Endothelial cell of umbilical vein (primary cell): ENCODE measurements at regions not wholly inside any gene's neighbourhood (a gene's known extent, or its start where the extent isn't known, plus 50 kb on each side); places are given as distances from the start of the nearest gene placed in this dataset.

Experiments used
- BruUV-seq: library from RNA; stranded (reverse); fragments of 400-500 nt; replicated peaks from 2 replicates; lab custom pipeline; 2021; lab: Mats Ljungman, UMichigan
- CTCF ChIA-PET: fragments of 300-600, 350-600 bp; sonication (Branson Sonifier 250); formaldehyde crosslinking; loops from one replicate; lab custom pipeline; 2021; ENCODE audit warnings: antibody characterized with exemption, inconsistent platforms; lab: Charles Lee
- POLR2A ChIA-PET: fragments of 300-600, 350-600 bp; sonication (Branson Sonifier 250); formaldehyde crosslinking; loops from one replicate; lab custom pipeline; 2021; ENCODE audit warnings: antibody characterized with exemption, inconsistent platforms; lab: Charles Lee
- DNase-seq: peaks from one replicate; pipeline ENCODE4 v3.0.0-alpha.2; 2011; ENCODE audit warnings: low read depth, low spot score
- FAIRE-seq: peaks from 2 replicates; lab custom pipeline; 2011; peaks lifted over from hg19 to GRCh38; lab: Jason Lieb, UNC
- H2AFZ ChIP-seq: 2 replicates; pipeline ENCODE4 v1.6.0; 2012; ENCODE audit warnings: low read depth, low read length, control low read depth, inconsistent platforms
- H3K27ac ChIP-seq: 2 replicates; pipeline ENCODE4 v1.5.1; 2011; ENCODE audit warnings: low read depth, mild to moderate bottlenecking, control low read depth, low read length, moderate library complexity; ENCODE audit not compliant: insufficient read depth
- H3K27me3 ChIP-seq, 2 experiments: 2 replicates each; pipeline versions ENCODE4 v1.6.0 to v1.6.1; 2011; ENCODE audit warnings: low read length in 2 of 2, mixed read lengths in 1 of 2; ENCODE audit not compliant: control insufficient read depth in 2 of 2, insufficient read depth in 2 of 2
- H3K36me3 ChIP-seq, 2 experiments: 2 replicates in 1 of 2; 3 replicates in 1 of 2; pipeline ENCODE4 v1.5.1; 2011; ENCODE audit warnings: low read length in 2 of 2, mild to moderate bottlenecking in 1 of 2, moderate library complexity in 1 of 2; ENCODE audit not compliant: control insufficient read depth in 2 of 2, insufficient read depth in 2 of 2; ENCODE audit errors: extremely low read depth in 1 of 2
- H3K4me1 ChIP-seq: 3 replicates; pipeline ENCODE4 v1.5.1; 2011; ENCODE audit warnings: mild to moderate bottlenecking, low read length; ENCODE audit not compliant: control insufficient read depth, insufficient read depth; ENCODE audit errors: extremely low read depth
- H3K4me2 ChIP-seq: 2 replicates; pipeline ENCODE4 v1.6.1; 2011; ENCODE audit warnings: low read length, control low read depth, mixed read lengths; ENCODE audit not compliant: insufficient read depth
- H3K4me3 ChIP-seq, 3 experiments: fragments of 200-600 bp in 1 of 3; sonication (generic), shearing (Covaris generic) in 1 of 3; replicated peaks in 1 of 3; 2 replicates each; pipeline ENCODE4 v1.5.1; 2011 to 2016; ENCODE audit warnings: control low read depth in 3 of 3, low read length in 3 of 3, mild to moderate bottlenecking in 2 of 3, inconsistent platforms in 1 of 3, low read depth in 1 of 3, moderate library complexity in 1 of 3; ENCODE audit not compliant: insufficient read depth in 1 of 3
- H3K79me2 ChIP-seq: 2 replicates; pipeline ENCODE4 v1.6.0; 2012; ENCODE audit warnings: low read length, inconsistent platforms; ENCODE audit not compliant: control insufficient read depth, insufficient read depth
- H3K9ac ChIP-seq: replicated peaks from 2 replicates; pipeline ENCODE3; 2011; ENCODE audit warnings: low read length, control low read depth; ENCODE audit not compliant: insufficient read depth; ENCODE audit errors: extremely low read depth
- H3K9me1 ChIP-seq: replicated peaks from 3 replicates; pipeline ENCODE4 v1.6.0; 2011; ENCODE audit warnings: mild to moderate bottlenecking, low read length; ENCODE audit not compliant: control insufficient read depth, insufficient read depth; ENCODE audit errors: extremely low read depth
- H3K9me3 ChIP-seq: replicated peaks from 2 replicates; pipeline ENCODE4 v1.5.1; 2012; ENCODE audit warnings: low read length, inconsistent platforms; ENCODE audit not compliant: control insufficient read depth, insufficient read depth
- H4K20me1 ChIP-seq: replicated peaks from 2 replicates; pipeline ENCODE3; 2011; ENCODE audit warnings: mild to moderate bottlenecking, low read length; ENCODE audit not compliant: control insufficient read depth, insufficient read depth; ENCODE audit errors: extremely low read depth
- EZH2 ChIP-seq: IDR thresholded peaks from 2 replicates; pipeline ENCODE4 v1.6.1; 2012; ENCODE audit warnings: borderline replicate concordance, low read depth, mild to moderate bottlenecking, moderate library complexity, low read length, inconsistent platforms; ENCODE audit not compliant: severe bottlenecking
- GATA2 ChIP-seq: IDR thresholded peaks from 2 replicates; pipeline ENCODE4 v1.7.0; 2011; ENCODE audit warnings: low read depth, mild to moderate bottlenecking, moderate library complexity, mixed read lengths, low read length; ENCODE audit not compliant: insufficient read length, insufficient read depth
- JUN ChIP-seq: IDR thresholded peaks from 2 replicates; pipeline ENCODE4 v1.6.1; 2011; ENCODE audit warnings: borderline replicate concordance, low read depth; ENCODE audit not compliant: insufficient read length, insufficient read depth
- MAX ChIP-seq: IDR thresholded peaks from 2 replicates; pipeline ENCODE4 v1.6.1; 2011; ENCODE audit not compliant: insufficient read depth, insufficient read length
- POLR2A ChIP-seq: IDR thresholded peaks from 2 replicates; pipeline ENCODE4 v1.6.1; 2012; ENCODE audit warnings: low read depth, mild to moderate bottlenecking, control low read depth, low read length
- dilution Hi-C: fragments of 300-500 bp; cut with MboI; formaldehyde crosslinking; loops from one replicate; pipeline ENCODE4 v1.15.0; 2019; ENCODE audit warnings: low sequenced_read_pairs; ENCODE audit not compliant: extremely low pct_ligation_motif_present
- intact Hi-C: fragments of 100-400 bp; cut with micrococcal nuclease; formaldehyde crosslinking; loops from one replicate; pipeline ENCODE4 v1.10.0; 2022

- H3K9ac ChIP-seq: no peak overlapping the region
- no peaks in the 10 kb centered on the region for H3K9me1 ChIP-seq
- H3K79me2 ChIP-seq: no peaks in the 10 kb centered on the region
- BruUV-seq: no TSS peak
- DNase-seq (no peak), FAIRE-seq (no peak)
- no peaks in the 10 kb centered on the region for H3K36me3 ChIP-seq
- ChIA-PET CTCF (no interaction called here), POLR2A (no interaction called here)
- H2AFZ ChIP-seq: no peak overlapping the region
- no peak overlapping the region for H3K4me3 ChIP-seq
- TF ChIP-seq GATA2 (no peak), MAX (no peak), EZH2 (no peak)
- no peaks in the 10 kb centered on the region for H4K20me1 ChIP-seq
- intact Hi-C loops: no loop called here
- H3K4me1 ChIP-seq: no peaks in the 10 kb centered on the region
- no peaks in the 10 kb centered on the region for H3K9me3 ChIP-seq
- H3K27me3 ChIP-seq: peaks cover 11 to 13% of the 10 kb centered on the region in 2 experiments
- H3K27ac ChIP-seq: no peak overlapping the region
- dilution Hi-C loops: no loop called here
- no peak overlapping the region for H3K4me2 ChIP-seq
Observed at GRCh38 chr21:36553406-36553805, 73.5 kb upstream of the CLDN14 start.

GRCh38 chr21:36554411-36555157 lies 74.7 kb upstream of the CLDN14 start:
- no TSS peak for BruUV-seq
- TF ChIP-seq EZH2 (no peak), MAX (no peak), GATA2 (no peak), POLR2A (no peak), JUN (no peak)
- no peaks in the 10 kb centered on the region for H3K9me3 ChIP-seq
- no peaks in the 10 kb centered on the region for H3K79me2 ChIP-seq
- no peak for FAIRE-seq
- H3K27me3 ChIP-seq: peaks cover 11 to 13% of the 10 kb centered on the region in 2 experiments
- H3K9ac ChIP-seq: no peak overlapping the region
- intact Hi-C loops (no loop called here), dilution Hi-C loops (no loop called here)
- no peak overlapping the region for H2AFZ ChIP-seq
- no peaks in the 10 kb centered on the region for H3K4me1 ChIP-seq
- POLR2A ChIA-PET: no interaction called here
- no peak overlapping the region for H3K4me2 ChIP-seq
- no peak overlapping the region for H3K4me3 ChIP-seq
- DNase-seq: no peak
- H3K36me3 ChIP-seq: no peaks in the 10 kb centered on the region
- H4K20me1 ChIP-seq: no peaks in the 10 kb centered on the region
- no peaks in the 10 kb centered on the region for H3K9me1 ChIP-seq
- CTCF ChIA-PET: no interaction called here
- H3K27ac ChIP-seq: no peak overlapping the region
